HCT116 (cell line): ENCODE measurements at regions not wholly inside any gene's neighbourhood (a gene's known extent, or its start where the extent isn't known, plus 50 kb on each side); places are given as distances from the start of the nearest gene placed in this dataset.

Experiments
- CTCF ChIP-seq, 3 experiments: fragments of 200-600 bp in 1 of 3; sonication (generic) in 1 of 3; IDR thresholded peaks in 2 of 3; conservative IDR thresholded peaks in 1 of 3; 2 replicates each; pipeline ENCODE4 v1.5.1; 2012 to 2017; ENCODE audit warnings: low read depth in 2 of 3, low read length in 2 of 3, antibody characterized with exemption in 1 of 3, borderline replicate concordance in 1 of 3, control low read depth in 1 of 3, mild to moderate bottlenecking in 1 of 3, mixed read lengths in 1 of 3, mixed run types in 1 of 3, moderate library complexity in 1 of 3; ENCODE audit not compliant: insufficient read depth in 1 of 3
- EZH2 ChIP-seq: fragments of 200-600 bp; sonication (generic); IDR thresholded peaks from 2 replicates; pipeline ENCODE4 v1.6.1; 2017; ENCODE audit warnings: antibody characterized with exemption, mixed run types
- POLR2A ChIP-seq: IDR thresholded peaks from 2 replicates; pipeline ENCODE4 v1.7.0; 2011; ENCODE audit warnings: borderline replicate concordance; ENCODE audit not compliant: insufficient read depth, insufficient read length; ENCODE audit errors: extremely low read depth
- REST ChIP-seq: IDR thresholded peaks from 2 replicates; pipeline ENCODE4 v1.6.1; 2012; ENCODE audit warnings: low read depth
- ZNF274 ChIP-seq: fragments of 200-500 bp; sonication (Bioruptor generic); IDR thresholded peaks from 2 replicates; pipeline ENCODE4 v1.6.1; 2014; ENCODE audit warnings: mild to moderate bottlenecking, low read depth, low read length, inconsistent platforms
- TF ChIP-seq, protein P1 (sequence below): IDR thresholded peaks from 2 replicates; pipeline ENCODE4 v1.6.1; 2012

DNA sequence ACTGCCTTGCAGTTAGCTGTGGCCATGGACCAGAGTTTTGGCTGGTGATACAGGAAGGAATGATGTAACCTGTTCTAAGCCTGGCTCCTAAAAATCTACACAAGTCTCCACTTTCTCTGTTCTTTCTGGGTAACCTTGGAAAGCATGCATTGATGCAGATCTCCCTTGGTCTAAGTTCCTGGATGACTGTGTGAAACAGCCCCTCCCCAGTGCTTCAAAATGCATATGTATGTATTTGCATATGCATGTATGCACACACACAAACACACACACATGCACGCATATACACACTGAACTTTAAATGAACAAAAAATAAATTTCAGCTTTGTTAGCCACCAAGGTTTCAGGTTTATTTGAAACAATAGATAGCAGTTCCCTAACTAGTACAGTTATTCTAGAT is 296.1 kb downstream of the OSR1 start:
- TF ChIP-seq, protein P1, sequence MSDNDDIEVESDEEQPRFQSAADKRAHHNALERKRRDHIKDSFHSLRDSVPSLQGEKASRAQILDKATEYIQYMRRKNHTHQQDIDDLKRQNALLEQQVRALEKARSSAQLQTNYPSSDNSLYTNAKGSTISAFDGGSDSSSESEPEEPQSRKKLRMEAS = no peak
- TF ChIP-seq EZH2 (no peak), CTCF (IDR thresholded peaks at IDR 0.05 in 2 of 3, conservative IDR thresholded peaks at IDR 0.05 in 1 of 3; ENCODE audit: borderline replicate concordance in 1 of 3, insufficient read depth in 1 of 3, low read depth in 2 of 3, low read length in 2 of 3) (no peak), POLR2A (no peak), ZNF274 (no peak), REST (no peak)
